IPS-NIHi7 (cell line): ENCODE measurements at regions not wholly inside any gene's neighbourhood (a gene's known extent, or its start where the extent isn't known, plus 50 kb on each side); places are given as distances from the start of the nearest gene placed in this dataset.
"Not testable (repeated sequence)": the region's sequence is repeated elsewhere in the genome, so short reads cannot be mapped to it uniquely, and the experiment has no call there.

Experiments used
- DNase-seq: peaks from one replicate; pipeline ENCODE4 v3.0.0; 2012; ENCODE audit warnings: mixed read lengths; ENCODE audit errors: extremely low spot score

DNA sequence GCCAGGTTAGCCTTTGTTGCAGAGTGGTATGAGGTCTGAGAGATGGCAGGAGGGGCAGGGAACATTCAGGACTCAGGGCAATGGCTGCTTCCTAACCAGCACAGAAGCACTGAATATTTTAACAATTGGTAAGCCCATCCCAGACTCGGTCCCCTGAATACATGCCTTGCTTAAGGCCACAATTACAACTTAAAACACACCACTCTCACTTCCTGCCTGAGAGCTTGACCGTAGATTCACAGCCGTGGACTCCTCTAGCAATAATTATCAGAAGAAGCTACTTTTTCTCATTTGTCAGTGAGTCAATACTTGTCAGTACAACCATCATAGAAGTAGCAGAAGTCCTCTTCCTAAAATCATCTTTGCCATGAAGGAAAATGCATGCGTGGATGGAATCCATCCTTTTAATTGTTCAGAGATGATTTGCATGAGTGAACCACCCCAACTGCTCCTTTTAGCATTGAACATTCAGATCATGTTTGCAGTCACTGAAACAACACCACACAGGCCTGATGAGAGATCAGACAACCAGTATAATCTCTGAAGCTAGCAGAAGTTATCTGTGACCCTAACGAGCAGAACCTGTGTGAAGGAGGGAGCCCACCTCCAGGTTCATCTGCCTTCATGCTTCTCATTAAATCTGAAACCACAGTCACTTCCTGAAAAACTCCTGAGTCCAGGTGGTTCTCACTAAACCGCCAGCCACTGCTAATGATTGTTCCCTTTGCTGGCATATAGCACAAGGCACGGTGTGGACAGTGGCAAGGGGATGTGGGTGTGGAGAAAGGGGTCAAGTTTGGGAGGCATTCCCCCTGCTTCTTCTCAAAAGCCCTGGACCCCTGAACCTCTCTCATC is 333.9 kb upstream of the CNR1 start:
- DNase-seq = no peak

DNA sequence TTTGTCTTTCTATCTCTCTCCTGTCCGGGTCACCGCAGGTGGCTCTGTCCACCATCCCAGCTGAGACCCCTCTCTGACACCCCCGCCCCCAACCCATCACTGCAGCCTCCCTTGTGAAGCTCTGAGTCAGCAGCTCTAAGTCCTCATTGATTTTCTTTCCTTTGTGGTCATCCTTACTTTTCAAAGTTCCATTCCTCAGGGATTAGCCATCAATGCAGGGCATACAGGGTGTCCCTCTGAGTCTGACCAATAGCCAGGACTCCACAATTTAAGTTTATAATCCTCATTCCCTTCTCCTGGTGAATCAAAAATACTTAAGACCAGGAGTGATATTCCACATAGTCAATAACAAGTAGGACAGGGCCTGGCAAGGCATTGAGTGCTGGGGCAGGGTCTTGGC is 333.3 kb upstream of the CNR1 start:
- no peak for DNase-seq

DNA sequence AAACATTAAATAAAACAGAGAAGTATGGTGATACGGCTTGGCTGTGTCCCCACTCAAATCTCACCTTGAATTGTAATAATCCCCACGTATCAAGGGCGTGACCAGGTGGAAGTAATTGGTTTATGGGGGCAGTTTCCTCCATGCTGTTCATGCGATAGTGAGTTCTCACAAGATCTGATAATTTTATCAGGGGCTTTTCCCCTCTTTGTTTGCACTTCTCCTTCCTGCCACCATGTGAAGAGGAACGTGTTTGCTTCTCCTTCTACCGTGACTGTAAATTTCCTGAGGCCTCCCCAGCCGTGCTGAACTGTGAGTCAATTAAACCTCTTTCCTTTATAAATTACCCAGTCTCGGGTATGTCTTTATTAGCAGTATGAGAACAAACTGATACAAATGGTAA is 331.3 kb upstream of the CNR1 start:
- not testable (repeated sequence) for DNase-seq

DNA sequence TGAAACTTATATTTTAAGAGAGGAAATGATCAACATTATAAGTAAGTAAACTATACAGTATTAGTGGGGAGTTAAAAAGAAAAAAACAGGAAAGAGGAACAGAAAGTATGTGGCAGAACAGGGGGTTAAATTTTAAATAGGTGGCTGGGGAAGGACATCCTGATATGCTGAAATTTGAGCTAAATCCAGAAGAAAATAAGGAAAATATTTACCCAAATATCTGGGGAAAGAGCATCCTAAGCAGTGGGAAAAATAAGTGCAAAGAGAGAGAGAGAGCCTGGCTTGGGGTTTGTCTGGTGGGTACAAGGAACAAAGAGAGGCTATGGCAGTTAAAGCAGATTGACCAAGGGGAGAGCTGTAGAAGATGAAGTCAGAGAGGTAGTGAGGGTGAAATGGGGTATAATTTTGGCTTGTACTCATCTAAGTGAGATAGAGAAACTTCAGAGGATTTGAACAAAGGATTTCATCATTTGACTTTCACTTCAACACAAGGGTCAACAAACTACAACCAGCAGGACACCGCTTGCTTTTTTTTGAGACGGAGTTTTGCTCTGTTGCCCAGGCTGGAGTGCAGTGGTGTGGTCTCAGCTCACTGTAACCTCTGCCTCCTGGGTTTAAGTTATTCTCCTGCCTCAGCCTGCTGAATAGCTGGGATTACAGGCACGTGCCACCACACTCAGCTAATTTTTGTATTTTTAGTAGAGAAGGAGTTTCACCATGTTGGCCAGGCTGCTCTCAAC is 328.4 kb upstream of the CNR1 start:
- DNase-seq = no peak

DNA sequence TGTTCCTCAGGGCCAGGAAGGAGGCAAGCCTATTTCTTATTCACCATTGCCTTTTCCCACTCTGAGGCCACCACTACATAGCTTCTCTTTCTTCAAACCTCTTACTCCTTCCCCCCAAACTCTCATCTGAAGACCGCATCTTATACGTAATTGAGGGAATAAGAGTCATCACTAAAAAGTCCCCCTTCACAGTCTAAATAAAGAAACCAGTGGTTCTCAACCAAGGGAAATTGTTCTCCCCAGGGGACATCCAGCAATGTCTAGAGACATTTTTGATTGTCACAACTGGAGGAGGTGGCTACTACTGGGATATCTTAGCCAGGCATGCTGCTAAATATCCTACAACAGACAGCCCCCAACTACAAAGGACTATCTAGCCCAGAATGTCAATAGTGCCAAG is 327.6 kb upstream of the CNR1 start:
- DNase-seq = no peak

DNA sequence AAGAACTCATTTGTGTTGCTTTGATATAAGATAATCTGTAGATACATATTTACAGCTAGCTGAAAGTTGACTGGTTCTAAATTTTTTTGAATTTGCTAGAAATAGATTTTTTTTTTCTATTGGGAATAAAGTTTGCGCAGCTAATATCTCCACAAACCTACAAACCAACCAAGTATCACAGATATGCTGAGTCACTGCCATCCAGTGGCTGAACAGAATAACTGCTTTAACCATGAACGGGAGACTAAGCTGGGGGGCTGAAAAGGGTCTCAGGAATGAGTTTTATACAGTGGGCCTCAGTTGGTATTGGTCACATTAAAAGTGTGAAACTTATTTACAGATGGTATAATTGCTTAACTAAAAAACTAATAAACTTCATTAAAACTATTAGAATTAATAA is 326.7 kb upstream of the CNR1 start:
- DNase-seq = peak; percentile 35

DNA sequence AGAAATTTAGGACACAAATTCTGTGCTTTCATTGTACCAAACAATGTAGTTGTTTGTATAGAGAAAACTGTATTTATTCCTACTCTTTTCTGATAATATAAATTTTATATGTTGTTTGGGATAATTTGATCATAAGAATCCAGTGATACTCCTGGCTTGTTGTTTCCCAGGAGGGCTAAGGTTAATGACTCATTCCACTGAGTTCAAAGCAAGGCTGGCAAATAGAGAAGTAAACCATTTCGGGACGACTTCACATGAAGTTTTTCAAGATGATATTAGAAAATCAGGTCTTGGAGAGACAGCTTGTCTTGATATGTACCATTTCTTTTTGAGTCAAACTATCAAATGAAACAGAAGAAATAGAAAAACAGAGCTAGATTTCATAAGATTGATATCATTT is 326.1 kb upstream of the CNR1 start:
- DNase-seq = no peak

DNA sequence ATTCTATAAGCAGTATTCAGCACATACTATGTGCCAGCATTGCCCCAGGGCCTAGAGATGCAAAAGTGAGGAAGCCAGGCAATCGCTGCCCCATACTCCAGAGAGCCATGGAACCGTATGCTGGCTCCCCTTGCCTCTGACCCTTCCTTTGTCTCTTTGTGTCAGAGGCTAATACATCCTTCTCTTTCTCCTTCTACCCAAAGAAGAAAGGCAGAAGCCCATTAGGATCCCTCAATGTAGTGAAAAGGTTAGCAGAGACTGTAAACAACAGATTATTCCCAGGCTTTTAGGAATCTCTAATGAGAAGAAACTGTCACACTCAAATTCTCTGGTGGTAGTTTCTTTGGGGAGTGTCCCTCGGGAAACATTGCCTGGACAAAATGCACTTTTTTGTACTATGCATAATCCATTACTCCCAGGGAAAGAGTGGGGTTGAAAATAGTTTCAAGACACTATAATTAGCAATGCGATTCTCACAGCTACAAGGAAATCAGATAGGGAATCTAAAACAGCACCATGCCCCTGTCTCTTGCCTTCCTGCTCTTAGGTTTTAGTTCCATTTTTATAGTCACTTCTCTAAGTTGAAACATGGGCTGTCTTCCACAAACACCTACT is 325.2 kb upstream of the CNR1 start:
- DNase-seq = no peak

DNA sequence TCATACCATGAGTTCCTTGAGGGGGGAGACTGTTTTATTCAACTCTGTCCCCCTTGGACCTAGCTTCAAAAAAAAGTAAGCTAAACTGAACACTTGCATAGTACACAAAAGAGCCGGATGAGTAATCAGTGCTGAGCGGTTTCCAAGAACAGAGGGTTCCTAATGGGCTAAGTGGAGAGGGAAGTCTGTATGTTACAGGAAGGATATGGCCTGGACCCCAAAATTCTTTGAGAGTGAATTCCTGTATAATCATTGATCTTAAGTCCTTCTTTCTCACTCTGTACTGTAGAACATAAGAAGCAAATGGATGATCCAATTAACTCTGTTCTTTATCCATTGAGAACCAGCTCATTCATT is 324.7 kb upstream of the CNR1 start:
- no peak for DNase-seq

DNA sequence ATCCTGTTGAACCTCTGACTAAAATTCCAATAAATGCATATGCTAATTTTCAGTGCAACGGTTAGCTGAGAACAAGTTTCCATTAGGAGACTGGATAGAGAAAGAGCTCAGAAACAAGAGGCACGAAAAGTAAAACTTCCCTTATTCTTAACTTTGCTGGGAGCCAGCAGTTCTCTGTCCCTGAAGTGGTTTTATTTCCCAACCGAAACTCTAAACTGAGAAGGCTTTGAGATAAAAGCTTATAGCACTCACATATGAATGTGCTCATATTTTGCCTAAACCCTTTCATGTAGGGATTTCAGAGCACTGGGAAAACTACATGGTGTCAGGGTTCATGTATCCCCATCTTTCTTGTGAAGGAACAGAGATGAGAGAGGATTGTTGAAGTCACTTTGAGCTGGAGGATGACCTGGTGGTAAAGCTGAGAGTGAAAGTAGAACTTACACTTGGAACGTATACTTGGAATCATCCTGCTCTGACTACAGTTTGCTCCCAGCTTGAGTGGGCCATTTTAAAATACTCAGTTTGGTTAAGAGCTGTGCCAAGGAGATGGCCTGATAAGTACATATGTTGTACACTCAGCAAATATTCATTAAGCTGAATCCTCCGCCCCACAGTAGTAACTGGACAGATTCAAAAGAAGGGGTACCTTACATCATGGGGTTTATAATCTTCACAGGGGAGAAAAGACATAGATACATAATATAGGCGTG is 324.2 kb upstream of the CNR1 start:
- no peak for DNase-seq

DNA sequence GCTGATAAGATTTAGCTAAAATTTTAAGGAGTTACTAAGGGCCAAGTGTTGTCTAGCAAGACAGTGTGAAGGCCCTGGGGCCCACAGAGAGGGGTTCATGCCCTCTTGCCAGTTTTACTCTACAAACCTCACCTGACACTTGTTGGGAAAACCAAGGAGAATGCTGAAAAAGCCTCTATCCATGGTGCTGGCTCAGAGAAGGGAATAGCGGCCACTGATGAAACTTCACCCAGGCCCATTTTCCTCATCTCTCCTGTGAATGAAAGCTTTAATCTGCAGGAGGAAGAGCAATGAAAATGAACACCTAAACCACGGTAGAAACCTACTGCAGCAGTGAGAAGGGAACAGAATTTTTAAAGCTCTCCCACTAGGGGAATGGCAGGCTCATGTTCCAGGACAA is 317.3 kb upstream of the CNR1 start:
- DNase-seq = peak; percentile 28

DNA sequence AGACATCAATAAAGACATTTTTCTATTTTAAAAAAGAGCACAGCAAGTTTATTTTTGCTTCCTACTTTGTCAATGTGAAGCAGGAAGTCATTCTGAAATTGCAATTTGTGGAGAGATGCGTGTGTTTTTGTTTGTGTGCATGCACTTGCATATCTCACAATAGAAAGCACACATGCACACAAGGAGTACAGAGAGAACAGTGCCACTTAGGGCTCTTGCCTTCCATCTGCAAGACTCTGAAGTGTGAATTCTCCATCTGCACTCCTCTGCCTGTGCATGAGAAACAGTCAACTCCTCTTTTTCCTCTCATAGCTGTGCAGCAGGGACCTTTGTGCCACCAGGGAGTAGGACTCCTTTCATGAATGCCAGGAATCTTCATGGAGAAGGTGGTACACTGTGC is 316.3 kb upstream of the CNR1 start:
- no peak for DNase-seq

DNA sequence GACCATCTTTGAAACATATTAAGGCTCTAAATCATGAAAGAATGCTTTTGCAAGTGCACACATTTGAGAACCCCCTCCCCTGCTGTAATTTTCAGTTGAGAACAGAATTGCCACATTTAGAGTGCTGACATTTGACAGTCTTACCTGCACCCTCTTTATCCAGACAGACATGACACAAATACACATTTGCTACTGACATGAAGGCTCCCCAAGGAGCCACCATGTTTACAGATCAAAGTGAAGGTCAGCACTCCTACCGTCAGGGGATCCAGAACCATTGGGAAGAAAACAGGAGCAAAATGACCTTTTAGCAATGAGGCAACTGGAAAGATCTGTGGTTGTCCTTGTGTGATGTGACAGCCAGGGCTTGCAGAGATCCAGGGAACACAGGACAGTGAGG is 315.4 kb upstream of the CNR1 start:
- DNase-seq = no peak

DNA sequence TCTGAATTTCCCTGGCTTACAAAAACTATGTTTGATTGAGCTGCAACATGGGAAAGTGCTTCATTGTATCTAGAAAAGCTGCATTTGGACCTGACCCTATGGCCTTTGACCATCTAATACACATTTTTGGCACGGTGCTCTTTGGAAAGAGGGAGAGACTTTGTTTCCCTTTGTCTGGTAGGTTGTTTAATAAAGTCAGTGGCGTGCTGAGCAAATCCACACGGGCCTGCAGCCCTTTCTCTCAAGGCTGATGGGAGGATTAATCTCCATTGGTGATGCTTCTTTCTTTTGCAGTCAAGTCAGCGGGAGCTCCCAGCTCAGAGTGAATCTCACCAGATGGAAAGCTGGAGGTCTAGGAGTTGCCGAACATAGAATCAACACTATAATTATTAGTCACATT is 314.7 kb upstream of the CNR1 start:
- no peak for DNase-seq

DNA sequence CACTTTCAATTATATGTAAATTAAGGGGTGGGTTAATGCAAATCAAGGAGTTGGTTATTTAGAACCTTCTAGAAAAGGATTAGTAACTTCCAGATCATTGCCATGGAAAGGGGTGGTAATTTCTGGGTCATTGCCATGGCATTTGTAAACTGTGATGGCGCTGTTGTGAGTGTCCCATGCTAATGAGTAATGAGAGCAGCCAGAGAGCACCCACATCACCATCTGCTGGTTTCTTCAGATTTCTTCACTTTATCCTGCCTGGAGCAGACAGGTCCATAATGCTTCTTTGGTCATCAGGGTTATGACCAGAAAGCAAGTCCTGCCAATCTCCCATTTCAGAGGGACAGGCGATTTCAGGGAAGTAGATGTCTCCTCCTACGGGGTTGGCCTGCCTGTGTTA is 311.3 kb upstream of the CNR1 start:
- no peak for DNase-seq

DNA sequence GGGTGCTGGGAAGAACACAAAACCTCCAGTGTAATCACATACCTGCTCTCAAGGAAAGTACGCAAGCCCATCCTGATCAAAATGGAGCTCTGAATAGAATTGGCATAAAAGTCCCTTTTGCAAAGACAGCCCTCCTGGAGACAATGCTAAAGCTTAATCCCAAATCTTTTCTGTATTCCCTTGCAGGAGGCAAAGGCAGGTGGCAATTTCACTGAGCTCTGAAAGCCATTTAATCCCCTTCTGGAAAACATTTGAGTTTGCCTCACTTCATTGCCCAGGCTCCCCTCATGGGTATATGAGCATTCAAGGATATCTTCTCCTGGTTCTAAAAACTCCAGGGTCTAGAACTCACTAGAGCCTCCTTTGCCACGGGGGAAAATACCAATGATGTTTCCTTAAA is 310.2 kb upstream of the CNR1 start:
- DNase-seq = no peak

DNA sequence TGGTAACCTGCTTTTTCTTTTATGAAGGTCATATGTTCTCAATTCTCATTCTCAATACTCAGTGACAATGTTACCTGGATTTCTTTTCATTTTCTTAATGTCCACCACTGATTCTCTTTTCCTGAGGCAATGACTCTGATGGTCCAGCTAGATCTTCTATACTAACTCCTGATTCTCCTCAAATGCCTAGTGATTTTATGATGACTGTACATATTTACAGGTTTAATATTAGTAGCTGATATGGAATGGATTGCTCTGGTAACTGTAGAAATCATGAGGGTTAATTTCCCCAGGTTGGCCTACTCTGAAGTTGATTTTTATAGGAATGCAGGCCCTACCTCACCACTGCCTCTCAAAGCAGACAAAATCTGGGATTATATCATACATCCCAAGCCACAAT is 308.6 kb upstream of the CNR1 start:
- no peak for DNase-seq

DNA sequence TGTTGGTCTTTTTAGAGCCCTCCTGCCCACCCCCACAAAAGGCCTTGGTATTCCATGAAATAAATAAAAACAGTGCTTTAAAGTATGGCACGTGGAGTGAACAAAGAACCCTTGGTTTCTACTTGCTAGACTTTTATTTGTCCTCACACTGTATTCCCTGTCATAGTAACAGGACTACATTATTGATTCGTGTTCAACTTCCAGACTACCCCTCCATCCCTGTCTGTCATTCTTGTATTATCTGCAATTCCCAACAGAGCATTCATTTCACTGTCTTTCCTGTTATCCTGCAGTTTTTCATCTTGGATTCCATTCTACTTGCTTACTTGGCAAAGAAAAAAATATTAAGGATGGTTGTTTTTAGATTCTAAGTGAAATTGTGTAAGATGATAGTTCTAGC is 307.4 kb upstream of the CNR1 start:
- no peak for DNase-seq

DNA sequence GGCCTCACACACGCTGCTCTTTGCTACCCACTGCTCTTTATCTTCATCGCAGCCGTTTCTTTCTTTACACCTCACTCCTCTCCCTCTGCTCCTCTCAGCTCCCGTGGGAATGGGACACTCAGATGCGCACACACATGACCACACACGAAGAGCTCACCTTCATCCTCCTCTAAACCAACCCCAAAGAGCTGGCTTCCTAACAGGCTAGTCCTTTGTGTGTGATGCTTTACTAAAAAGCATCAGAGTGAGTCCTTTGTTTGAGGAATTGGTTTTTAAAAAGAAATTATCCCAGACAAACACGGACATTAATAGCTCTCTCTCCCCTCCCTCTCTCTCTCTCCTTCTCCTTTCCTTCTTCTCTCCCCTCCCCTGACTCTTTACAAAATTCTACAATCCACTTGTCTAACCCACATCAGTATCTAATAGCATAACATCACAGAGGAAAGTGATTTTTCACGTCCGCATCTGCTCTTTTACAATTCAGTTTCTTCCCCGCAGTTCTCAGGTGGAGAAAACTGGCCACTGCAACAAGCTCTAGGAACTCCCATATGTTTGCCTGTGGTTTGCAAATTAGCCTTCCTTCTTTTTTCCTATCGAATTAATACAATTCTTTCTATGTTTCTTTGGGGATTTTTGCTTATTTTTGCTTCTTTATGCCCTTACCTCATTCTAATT is 306.8 kb upstream of the CNR1 start:
- DNase-seq = no peak

DNA sequence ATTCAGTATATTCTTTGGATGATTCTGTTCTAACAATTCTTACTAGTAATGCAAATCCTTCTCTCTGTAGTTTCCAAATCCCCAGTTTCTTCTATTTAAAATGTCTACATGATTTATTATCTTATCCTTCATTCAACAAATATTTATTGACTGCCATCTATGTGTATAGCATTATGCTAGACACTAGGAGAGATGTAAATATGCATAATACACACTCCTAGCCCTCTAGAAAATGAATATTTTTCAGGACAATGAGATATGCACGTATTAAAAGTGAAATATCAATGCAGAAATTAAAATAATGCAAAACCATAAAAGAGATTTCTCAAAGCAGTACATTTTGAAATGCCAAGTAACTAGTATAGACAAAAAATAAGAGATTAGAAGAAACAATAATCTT is 293.5 kb upstream of the CNR1 start:
- DNase-seq = no peak

DNA sequence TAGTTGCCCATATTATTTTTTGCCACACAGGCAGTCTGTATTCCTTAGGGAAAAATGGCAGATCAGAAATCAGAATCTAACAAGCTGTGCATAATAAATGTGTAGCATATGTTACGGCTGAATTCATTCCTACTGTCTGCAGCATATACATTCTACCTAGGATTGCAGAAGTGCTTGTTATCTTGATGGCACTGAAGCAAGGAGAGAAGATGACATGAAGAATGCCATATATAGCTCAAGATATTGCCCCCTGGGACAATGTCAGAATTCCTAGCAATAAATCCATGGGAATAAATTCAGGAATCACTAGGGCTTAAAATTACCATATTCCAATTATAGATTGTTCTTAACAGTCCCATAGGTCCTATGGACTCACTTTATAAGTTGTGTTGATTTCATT is 293.0 kb upstream of the CNR1 start:
- no peak for DNase-seq

DNA sequence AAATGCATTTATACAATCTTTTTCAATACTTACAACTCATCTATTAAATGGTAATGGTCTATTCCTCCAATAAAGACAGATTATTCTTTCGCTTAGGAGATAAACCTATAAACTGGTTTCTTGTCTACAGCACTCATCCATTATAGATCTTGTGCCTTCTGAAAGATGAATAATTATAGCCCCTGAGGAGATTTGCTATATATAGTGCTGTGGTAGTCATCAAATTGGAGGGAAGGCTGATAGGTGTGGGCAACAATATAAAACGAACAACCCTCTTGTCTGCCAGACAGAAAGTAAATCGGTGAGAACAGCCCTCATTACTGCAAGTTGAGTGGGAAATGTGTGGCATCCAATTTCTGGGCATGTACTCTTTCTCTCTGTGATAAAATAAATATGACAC is 292.5 kb upstream of the CNR1 start:
- no peak for DNase-seq
